LNCAP (cell line): ENCODE measurements at regions not wholly inside any gene's neighbourhood (a gene's known extent, or its start where the extent isn't known, plus 50 kb on each side); places are given as distances from the start of the nearest gene placed in this dataset.

Experiments
- CTCF ChIP-seq: fragments of 450-650 bp; IDR thresholded peaks from 2 replicates; pipeline ENCODE4 v1.5.1; 2017; ENCODE audit warnings: mild to moderate bottlenecking

GRCh38 chr7:98762620-98763019, 107.2 kb downstream of the TMEM130 start:
- no peak for TF ChIP-seq CTCF

DNA sequence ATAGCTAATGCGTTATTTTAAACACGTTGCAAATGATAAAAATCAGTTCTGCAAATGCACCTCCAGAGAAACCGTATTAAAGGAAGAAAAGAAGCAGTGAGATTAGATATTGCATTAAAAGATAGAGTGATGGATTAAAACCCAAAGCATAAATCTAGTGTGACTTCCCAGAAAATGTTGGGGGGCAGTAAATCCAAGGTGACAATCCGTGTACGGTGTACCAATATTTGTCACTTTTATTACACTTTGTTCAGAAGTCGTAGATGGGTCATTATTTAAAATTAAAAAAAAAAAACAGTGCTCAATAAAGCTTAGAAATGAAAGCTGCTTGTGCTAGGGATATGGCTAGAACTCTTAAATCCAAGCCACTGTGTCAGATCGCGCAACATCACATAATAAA, 106.4 kb downstream of the TMEM130 start:
- TF ChIP-seq CTCF, result no peak

- TF ChIP-seq CTCF, result no peak
Measured at GRCh38 chr7:98764946-98765345, 104.9 kb downstream of the TMEM130 start.

DNA sequence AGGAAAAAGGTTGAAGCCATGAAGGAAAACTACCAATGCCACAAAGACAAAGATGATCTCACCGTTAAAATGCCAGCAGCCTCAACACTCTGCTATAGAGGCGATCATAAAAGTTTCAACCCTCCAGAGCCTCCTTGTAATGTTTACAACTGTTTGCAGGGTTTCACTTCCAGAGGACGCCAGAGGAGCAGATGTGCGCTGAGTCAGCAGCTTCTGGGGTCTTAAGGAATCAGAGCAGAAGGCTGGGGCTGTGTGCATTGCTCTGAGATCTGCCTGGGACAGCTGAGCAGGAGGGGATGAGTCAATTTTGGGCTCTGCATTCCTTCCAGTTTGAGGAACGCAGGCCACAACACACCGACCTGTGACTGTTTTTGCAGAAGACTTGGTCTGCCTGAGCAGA, 98.3 kb downstream of the TMEM130 start:
- no peak for TF ChIP-seq CTCF

GRCh38 chr7:98771941-98772603, 97.7 kb downstream of the TMEM130 start:
- TF ChIP-seq CTCF, result no peak

DNA sequence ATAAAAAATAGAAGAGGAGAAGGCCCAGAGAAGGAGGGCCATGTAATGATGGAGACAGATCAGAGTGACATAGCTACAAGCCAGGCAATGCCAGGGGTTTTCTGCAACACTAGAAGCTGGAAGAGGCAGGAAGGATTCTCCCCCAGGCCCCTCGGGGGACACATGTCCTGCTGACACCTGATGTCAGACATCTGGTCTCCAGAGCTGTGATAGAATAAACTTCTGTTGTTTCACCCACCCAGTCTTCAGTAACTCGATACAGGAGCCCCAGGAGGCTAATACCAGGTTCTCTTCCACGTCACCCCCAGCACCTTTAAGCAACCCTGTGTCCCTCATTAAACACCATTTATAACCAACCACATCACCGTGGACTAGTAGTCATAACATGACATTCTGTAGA, 94.9 kb downstream of the TMEM130 start:
- TF ChIP-seq CTCF, result no peak

DNA sequence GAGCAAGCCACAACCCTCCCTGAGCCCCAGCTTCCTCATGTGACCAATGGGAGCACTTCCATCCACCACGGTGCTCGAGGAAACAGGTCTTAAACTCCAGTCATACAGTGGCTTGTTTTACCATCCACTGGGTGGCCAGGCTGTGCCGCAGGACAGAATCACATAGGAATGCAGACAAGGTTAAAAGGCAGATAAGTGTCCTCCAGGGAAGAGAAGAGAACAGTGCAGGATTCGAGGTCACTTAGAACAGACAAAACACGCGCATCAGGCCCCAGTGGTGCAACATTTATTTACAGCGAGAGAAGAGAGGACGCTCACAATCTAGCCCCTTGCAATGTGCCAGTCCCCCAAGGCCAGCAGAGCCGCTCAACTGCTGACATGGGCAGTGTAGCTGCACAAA, 92.8 kb downstream of the TMEM130 start:
- no peak for TF ChIP-seq CTCF

GRCh38 chr7:98778421-98778820, 91.4 kb downstream of the TMEM130 start:
- TF ChIP-seq CTCF, result no peak
